Calu3 (cell line): ENCODE measurements at regions not wholly inside any gene's neighbourhood (a gene's known extent, or its start where the extent isn't known, plus 50 kb on each side); places are given as distances from the start of the nearest gene placed in this dataset.

Experiments used
- BruUV-seq: library from RNA; stranded (reverse); fragments of 400-500 nt; replicated peaks from 2 replicates; lab custom pipeline; 2021; lab: Mats Ljungman, UMichigan
- CTCF ChIA-PET: fragments of 300-600 bp; sonication (Branson Sonifier 250); formaldehyde crosslinking; loops from one replicate; lab custom pipeline; 2022; ENCODE audit warnings: antibody characterized with exemption; lab: Charles Lee
- DNase-seq: peaks from one replicate; pipeline ENCODE4 v3.0.0; 2022
- H3K27ac Mint-ChIP-seq: one replicate; pipeline ENCODE4 v1.8.0; 2022; ENCODE audit warnings: mixed read lengths; ENCODE audit not compliant: unreplicated experiment
- H3K27me3 Mint-ChIP-seq: one replicate; pipeline ENCODE4 v1.8.0; 2022; ENCODE audit warnings: mixed read lengths; ENCODE audit not compliant: unreplicated experiment
- H3K36me3 Mint-ChIP-seq: one replicate; pipeline ENCODE4 v1.8.0; 2022; ENCODE audit warnings: mild to moderate bottlenecking, moderate library complexity, mixed read lengths; ENCODE audit not compliant: insufficient read depth, unreplicated experiment
- H3K4me1 Mint-ChIP-seq: one replicate; pipeline ENCODE4 v1.8.0; 2022; ENCODE audit warnings: mild to moderate bottlenecking, low read depth, mixed read lengths; ENCODE audit not compliant: unreplicated experiment
- H3K4me3 Mint-ChIP-seq: one replicate; pipeline ENCODE4 v1.8.0; 2022; ENCODE audit warnings: mild to moderate bottlenecking, low read depth, moderate library complexity, mixed read lengths; ENCODE audit not compliant: unreplicated experiment
- H3K9me3 Mint-ChIP-seq: one replicate; pipeline ENCODE4 v1.8.0; 2022; ENCODE audit warnings: low read depth, mixed read lengths; ENCODE audit not compliant: unreplicated experiment
- CTCF ChIP-seq: fragments of 200-600 bp; IDR thresholded peaks from one replicate; pipeline ENCODE4 v1.8.0; 2022; ENCODE audit warnings: antibody characterized with exemption; ENCODE audit not compliant: unreplicated experiment
- intact Hi-C: fragments of 100-400 bp; cut with micrococcal nuclease; formaldehyde crosslinking; loops from one replicate; pipeline ENCODE4 v1.10.0; 2022; ENCODE audit not compliant: unreplicated experiment

GRCh38 chr7:30222515-30223215 is 61.7 kb upstream of the ZNRF2 start:
- Mint-ChIP-seq H3K4me1 (peaks cover 36% of the 10 kb centered on the region), H3K4me3 (no peak overlapping the region), H3K27me3 (no peaks in the 10 kb centered on the region), H3K36me3 (peaks cover 7% of the 10 kb centered on the region), H3K27ac (no peak overlapping the region), H3K9me3 (peaks cover 7% of the 10 kb centered on the region)
- BruUV-seq: no TSS peak
- no peak for DNase-seq
- intact Hi-C loops: no loop called here
- CTCF ChIA-PET: interaction anchor here (1.0 to 1.4 kb wide), 2 partner anchors 16 to 61 kb away, joined by 3 read pairs; no protein-coding TSS in a partner anchor
- no peak for TF ChIP-seq CTCF

- intact Hi-C loops: no loop called here
- no peak for TF ChIP-seq CTCF
- BruUV-seq: no TSS peak
Observed at GRCh38 chr7:30223896-30224295, 60.5 kb upstream of the ZNRF2 start.

GRCh38 chr7:30224511-30225062 is 59.8 kb upstream of the ZNRF2 start:
- Mint-ChIP-seq H3K27ac (peak overlapping the region; percentile 87), H3K27me3 (no peaks in the 10 kb centered on the region), H3K4me1 (peaks cover 36% of the 10 kb centered on the region), H3K9me3 (peaks cover 5% of the 10 kb centered on the region), H3K36me3 (peaks cover 7% of the 10 kb centered on the region), H3K4me3 (no peak overlapping the region)
- CTCF ChIA-PET: interaction anchor here (0.5 to 2.8 kb wide), 3 partner anchors 18 to 51 kb away, joined by 4 to 7 read pairs (median 5); no protein-coding TSS in a partner anchor
- TF ChIP-seq CTCF: no peak
- intact Hi-C loops: no loop called here
- no TSS peak for BruUV-seq
- DNase-seq: no peak

More at GRCh38 chr7:30223896-30224295, 60.5 kb upstream of the ZNRF2 start:
- CTCF ChIA-PET: interaction anchor here (1.0 kb wide), 1 partner anchor 17 kb away, joined by 3 read pairs; no protein-coding TSS in a partner anchor
- Mint-ChIP-seq H3K4me1 (peaks cover 36% of the 10 kb centered on the region), H3K27ac (no peak overlapping the region), H3K4me3 (no peak overlapping the region), H3K27me3 (no peaks in the 10 kb centered on the region), H3K9me3 (peaks cover 7% of the 10 kb centered on the region), H3K36me3 (peaks cover 7% of the 10 kb centered on the region)
- no peak for DNase-seq

- CTCF ChIA-PET: interaction anchor here (0.5 to 2.8 kb wide), 12 partner anchors 8 to 370 kb away, joined by 3 to 7 read pairs (median 4); partner anchors contain the start of gene ZNRF2
- H3K36me3 Mint-ChIP-seq: peaks cover 7% of the 10 kb centered on the region
- peak overlapping the region; percentile 87 for H3K27ac Mint-ChIP-seq
- TF ChIP-seq CTCF: no peak
- peak overlapping the region; percentile 50 for H3K4me3 Mint-ChIP-seq
- H3K4me1 Mint-ChIP-seq: peaks cover 36% of the 10 kb centered on the region
- intact Hi-C loops: loop anchor here (1.0 to 2.0 kb wide), 4 partner anchors 27 to 187 kb away; no protein-coding TSS in a partner anchor
- BruUV-seq: no TSS peak
- peaks cover 2% of the 10 kb centered on the region for H3K9me3 Mint-ChIP-seq
- peak; percentile 82 for DNase-seq
- H3K27me3 Mint-ChIP-seq: peaks cover 2% of the 10 kb centered on the region
Observed at GRCh38 chr7:30225863-30226613, 58.4 kb upstream of the ZNRF2 start.
